T-helper 2 cell (primary cell): ENCODE measurements at regions not wholly inside any gene's neighbourhood (a gene's known extent, or its start where the extent isn't known, plus 50 kb on each side); places are given as distances from the start of the nearest gene placed in this dataset.
"Not testable (repeated sequence)": the region's sequence is repeated elsewhere in the genome, so short reads cannot be mapped to it uniquely, and the experiment has no call there.

ENCODE experiments used
- DNase-seq, 5 experiments: peaks; one replicate each; pipeline versions ENCODE4 v3.0.0 to v3.0.0-alpha.2; 2012 to 2022

DNA sequence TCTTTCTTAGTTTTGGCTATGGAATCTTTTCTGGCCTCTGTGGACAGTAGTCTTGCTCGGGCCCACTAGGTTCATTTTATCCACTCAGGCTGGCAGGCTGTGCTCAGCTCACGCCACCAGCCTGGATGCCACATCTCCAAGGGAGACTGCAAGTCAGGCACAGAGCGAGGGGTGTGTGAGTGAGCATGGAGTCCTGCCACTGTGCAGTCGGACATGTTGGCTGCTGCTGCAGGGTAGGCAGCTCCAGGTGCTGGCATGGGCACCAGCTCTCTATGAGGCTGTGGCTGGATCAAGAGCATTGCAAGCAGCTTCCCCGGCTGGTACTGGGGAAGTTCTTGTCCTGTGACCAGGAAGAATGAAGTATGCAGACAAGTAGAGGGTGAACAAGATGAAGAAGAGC, 158.9 kb downstream of the PCTP start:
- no peak for DNase-seq

GRCh38 chr17:55911186-55911585, 160.3 kb downstream of the PCTP start:
- no peak for DNase-seq

- no peak for DNase-seq
Observed at GRCh38 chr17:55925440-55925839, 174.6 kb downstream of the PCTP start.

GRCh38 chr17:55926276-55926990, 175.6 kb downstream of the PCTP start:
- DNase-seq, result peak in 1 of 5 experiments; percentile 3

- DNase-seq, result no peak
Observed at GRCh38 chr17:55930291-55930809, 179.5 kb downstream of the PCTP start.

DNA sequence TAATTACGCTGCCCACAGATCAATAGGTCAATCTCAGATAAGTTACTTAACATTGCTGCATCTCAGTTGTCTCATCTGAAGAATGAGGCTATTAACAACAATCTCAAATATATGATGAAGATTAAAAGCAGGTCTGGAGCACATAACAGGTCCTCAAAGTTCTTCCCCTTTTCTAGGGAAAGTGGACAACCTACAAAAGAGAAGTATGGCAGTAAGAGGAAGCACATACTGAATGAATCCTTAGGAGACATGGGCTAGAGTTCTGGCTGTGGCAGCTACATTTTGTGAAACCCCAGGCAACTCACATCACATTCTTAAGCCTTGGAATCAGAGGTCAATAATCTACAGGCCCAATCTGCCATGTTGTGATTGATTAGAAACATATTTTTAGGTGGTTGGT, 180.6 kb downstream of the PCTP start:
- no peak for DNase-seq

- DNase-seq, result no peak
Observed at GRCh38 chr17:55932973-55933372, 182.1 kb downstream of the PCTP start.

DNA sequence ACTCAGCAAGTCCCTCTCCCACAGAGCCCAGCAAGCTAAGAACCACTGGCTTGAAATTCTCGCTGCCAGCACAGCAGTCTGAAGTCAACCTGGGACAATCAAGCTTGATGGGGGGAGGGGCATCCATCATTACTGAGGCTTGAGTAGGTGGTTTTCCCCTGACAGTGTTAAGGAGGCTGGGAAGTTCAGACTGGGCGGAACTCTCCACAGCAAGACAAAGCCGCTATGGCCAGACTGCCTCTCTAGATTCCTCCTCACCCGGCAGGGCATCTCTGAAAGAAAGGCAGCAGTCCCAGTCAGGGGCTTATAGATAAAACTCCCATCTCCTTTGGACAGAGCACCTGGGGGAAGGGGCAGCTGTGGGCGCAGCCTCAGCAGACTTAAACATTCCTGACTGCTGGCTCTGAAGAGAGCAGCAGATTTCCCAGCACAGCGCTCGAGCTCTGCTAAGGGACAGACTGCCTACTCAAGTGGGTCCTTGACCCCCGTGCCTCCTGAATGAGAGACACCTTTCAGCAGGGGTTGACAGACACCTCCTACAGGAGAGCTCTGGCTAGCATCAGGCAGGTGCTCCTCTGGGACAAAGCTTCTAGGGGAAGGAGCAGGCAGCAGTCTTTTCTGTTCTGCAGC, 188.4 kb downstream of the PCTP start:
- DNase-seq, result not testable (repeated sequence)

- peak in 1 of 5 experiments; percentile 48 for DNase-seq
Observed at GRCh38 chr17:55959756-55960155, 193.5 kb upstream of the ANKFN1 start.

DNA sequence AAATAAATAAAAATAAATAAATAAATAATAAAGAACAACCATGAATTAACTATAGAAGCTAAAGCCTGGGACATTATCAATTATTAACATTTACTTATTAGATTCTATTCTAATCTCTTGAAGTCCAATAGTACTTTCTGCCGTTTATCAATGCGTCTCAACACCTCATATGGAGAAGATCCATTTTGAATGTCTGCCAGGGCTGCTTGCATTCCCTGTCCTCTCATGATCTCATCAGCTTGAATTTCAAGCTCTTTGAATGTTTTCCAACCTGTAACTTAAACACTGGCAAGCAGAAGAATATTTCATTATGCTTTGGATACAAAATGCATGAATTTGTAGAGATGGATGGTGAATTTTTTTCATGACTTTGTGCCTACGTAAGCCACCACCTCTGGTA, 191.9 kb upstream of the ANKFN1 start:
- no peak for DNase-seq

- DNase-seq, result no peak
Observed at GRCh38 chr17:55962951-55963401, 190.3 kb upstream of the ANKFN1 start.

DNA sequence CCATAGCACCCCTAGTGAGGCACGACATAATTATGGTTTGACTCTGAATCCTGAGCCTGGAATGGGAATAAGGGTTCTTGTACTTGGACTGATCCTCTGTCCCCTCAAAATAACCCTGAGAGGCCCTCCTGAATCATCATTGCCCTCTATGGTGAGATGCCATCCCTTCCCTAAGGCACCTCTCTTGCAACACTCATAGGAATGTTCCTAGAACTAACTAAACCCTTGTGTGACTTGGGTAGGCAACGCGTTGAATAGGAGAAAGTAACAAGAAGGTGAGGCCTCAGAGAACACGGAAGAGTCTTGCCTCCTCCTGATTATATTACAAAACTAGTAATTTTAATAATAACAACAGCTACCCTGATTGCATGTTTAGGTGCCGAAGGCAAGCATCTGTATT, 189.1 kb upstream of the ANKFN1 start:
- no peak for DNase-seq

- DNase-seq, result no peak
Observed at GRCh38 chr17:55965051-55965450, 188.2 kb upstream of the ANKFN1 start.

DNA sequence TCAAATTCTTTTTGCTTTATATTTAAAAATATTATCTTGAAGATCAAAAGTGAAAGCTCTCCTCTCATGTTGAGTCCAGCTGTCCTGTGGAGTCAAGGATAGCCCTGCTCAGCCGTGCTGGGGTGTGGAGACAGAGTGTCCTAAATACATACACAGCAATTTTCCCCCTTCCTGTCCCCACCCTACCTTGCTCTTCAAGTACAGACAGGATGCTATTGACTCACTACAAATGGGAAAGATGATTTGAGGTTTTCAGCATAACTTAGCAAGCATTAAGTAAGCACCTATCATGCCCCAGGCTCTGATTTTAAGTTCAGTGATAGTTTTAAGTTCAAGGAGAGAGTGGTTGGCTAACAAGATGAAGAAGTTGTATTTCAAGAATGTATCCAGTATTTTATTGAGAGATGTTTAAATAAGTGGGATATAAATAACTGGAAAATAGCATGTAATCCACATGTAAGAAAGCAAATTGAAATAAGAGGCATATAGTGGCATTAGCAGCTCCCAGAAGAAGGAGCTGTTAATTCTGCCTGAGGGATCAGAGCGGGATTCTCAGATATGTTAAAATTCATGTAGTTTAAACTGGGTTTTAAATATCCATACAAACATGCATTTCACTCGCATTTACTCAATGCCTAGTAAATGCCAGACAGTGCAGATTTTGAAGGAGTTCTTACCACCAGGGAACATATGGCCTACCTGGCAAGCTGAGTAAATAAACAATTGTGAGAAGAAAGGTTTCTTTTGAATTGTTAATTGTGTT, 183.5 kb upstream of the ANKFN1 start:
- no peak for DNase-seq

DNA sequence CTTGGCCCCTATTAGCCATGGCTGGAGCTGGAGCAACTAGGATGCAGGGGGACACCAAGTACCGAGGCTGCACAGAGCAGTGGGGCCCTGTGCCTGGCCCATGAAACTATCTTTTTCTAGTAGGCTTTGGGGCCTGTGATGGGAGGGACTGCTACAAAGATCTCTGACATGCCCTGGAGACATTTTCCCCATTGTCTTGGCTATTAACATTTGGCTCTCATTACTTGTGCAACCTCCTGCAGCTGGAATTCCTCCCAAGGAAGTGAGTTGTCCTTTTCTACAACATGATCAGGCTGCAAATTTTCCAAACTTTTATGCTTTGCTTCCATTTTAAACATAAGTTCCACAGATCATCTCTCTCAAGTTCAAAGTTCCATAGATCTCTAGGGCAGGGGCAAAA, 174.7 kb upstream of the ANKFN1 start:
- no peak for DNase-seq

- no peak for DNase-seq
Observed at GRCh38 chr17:55983096-55983495, 170.2 kb upstream of the ANKFN1 start.

GRCh38 chr17:55986817-55987216, 166.5 kb upstream of the ANKFN1 start:
- DNase-seq, result no peak

GRCh38 chr17:55988861-55989260, 164.4 kb upstream of the ANKFN1 start:
- no peak for DNase-seq

GRCh38 chr17:55990332-55991006, 162.8 kb upstream of the ANKFN1 start:
- no peak for DNase-seq

DNA sequence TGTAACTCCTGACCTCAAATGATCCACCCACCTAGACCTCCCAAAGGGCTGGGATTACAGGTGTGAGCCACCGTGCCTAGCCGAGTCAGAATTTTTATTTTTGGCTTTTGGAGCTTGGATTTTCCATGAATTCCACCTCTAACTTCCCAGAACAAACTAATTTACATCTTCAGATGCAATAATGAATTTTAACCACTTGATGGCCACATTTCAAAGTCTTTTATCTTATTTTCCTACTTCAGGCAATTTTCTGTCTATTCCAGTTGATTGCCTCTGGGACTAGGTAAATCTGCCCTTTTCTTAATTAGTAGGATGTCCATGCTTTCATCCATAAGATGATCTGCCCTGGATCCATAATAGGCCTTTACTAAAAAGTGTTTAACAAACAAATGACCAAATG, 156.4 kb upstream of the ANKFN1 start:
- no peak for DNase-seq

- no peak for DNase-seq
Observed at GRCh38 chr17:56000411-56000810, 152.9 kb upstream of the ANKFN1 start.

DNA sequence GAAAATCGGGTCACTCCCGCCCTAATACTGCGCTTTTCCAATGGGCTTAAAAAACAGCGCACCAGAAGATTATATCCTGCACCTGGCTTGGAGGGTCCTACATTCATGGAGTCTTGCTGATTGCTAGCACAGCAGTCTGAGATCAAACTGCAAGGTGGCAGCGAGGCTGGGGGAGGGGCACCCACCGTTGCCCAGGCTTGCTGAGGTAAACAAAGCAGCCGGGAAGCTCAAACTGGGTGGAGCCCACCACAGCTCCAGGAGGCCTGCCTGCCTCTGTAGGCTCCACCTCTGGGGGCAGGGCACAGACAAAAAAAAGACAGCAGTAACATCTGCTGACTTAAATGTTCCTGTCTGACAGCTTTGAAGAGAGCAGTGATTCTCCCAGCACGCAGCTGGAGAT, 150.6 kb upstream of the ANKFN1 start:
- DNase-seq, result not testable (repeated sequence)
